Pulmonary artery endothelial cell (primary cell): ENCODE measurements at regions not wholly inside any gene's neighbourhood (a gene's known extent, or its start where the extent isn't known, plus 50 kb on each side); places are given as distances from the start of the nearest gene placed in this dataset.

Experiments
- DNase-seq: peaks from one replicate; pipeline ENCODE4 v3.0.0-alpha.2; 2011; ENCODE audit warnings: low read depth, low spot score

DNA sequence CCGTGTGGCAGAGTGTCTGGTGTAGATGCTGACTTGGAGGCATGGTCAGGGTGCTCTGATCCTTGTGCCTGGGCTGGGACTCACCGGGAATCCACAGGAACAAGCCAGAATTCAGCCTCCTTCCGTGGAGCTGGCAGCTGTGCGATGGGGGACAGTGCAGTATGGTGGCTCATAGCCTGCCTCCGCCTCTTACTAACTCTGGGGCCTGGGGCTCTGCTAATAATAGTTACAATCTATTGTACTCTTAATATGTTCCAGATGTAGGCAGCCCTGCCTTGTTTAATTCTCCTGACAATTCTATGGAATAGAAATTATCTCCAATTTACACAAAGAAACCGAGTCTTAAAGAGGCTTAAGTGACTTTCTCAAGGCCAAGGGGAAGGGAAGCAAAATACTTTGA lies 77.6 kb downstream of the PCDH1 start:
- DNase-seq, result no peak

GRCh38 chr5:141799507-141800167 lies 78.6 kb downstream of the PCDH1 start:
- no peak for DNase-seq

GRCh38 chr5:141797425-141797824 lies 80.8 kb downstream of the PCDH1 start:
- DNase-seq, result no peak

DNA sequence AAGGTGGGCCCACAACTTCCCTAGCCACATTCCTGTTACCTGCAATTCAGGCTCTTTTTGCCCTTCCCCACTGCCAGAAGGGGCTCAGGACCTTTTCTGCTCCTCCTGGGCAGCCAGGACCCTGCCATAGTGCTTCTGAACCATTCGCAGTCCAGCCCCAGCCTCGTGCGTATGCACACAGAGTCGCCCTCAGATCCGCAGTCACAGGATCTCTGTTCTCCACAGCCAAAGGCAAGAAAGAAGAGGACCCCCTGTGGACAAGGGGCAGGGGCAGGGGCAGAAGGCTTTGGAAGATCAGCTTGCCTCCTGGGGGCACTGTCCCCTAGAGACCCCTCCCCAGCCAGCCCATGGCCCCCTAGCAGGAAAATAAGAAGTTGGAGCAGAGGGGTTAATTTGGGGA lies 82.8 kb downstream of the PCDH1 start:
- DNase-seq, result no peak

DNA sequence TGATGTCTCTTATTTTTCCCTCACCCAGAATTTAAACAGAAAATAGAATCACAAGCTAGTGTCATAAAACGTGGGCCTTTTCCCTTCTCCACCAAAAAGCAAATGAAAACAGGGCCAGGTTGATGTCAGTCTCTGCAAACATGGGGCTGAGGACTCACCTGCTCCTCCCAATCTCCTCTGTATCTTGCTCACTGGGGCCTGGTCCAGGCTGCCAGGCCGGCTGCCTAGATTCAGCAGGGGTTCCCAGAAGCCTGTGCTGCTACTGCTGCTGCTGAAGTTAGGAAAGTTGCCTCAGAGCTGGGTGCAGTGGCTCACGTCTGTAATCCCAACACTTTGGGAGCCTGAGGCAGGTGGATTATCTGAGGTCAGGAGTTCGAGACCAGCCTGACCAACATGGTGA lies 84.3 kb downstream of the PCDH1 start:
- DNase-seq, result no peak

- DNase-seq, result no peak
Measured at GRCh38 chr5:141793403-141793802, 84.8 kb downstream of the PCDH1 start.

DNA sequence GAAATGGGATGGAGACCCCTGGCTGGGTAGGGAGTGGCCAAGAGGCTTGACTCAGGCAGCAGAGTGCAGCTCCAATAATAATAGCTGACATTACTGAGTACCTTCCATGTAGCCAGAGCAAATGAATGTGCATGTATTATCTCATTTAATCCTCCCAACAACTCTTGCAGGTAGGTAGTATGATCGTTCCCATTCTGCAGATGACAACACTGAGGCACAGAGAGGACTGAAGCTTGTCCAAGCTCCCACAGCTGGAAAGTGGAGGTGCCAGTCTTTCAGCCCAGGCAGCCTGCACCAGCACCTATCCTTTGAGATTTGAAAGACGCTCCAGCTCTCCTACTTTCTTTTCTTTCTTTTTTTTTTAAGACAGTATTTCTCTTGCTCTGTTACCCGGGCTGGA lies 87.6 kb downstream of the PCDH1 start:
- no peak for DNase-seq

GRCh38 chr5:141789330-141789729 lies 88.9 kb downstream of the PCDH1 start:
- no peak for DNase-seq

DNA sequence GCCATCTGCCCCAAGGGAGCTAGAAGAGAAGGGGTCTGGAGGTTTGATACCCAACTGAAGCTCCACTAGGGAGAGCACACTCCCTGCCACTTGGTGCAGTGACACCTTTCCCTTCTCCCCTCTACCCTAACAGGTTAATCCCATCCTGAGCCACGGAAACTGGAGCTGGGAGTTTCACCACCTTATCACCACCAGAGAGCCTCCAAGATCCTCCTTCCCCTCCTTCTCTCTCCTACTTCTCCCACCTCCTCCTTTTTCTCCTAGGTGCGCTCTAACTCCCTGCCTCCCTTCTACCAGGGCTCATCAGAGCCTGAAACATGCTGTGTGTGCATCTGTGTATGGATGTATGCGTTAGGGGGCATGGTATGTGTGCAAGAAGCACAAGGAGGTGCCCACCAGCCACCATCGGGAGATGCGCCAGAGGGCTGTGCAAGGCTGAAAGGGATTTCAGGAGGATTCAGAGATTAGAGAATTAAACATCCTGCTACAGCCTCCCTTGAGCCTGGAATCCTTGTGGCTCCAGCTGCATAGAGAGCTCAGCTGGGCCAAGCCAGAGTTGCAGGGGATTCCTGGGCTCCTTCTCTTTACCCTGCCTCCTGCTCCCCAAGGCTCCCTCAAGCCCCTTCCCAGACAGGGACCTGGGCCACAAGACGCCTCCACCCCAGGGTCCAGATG lies 89.8 kb downstream of the PCDH1 start:
- DNase-seq, result no peak

GRCh38 chr5:141787376-141787775 lies 90.8 kb downstream of the PCDH1 start:
- no peak for DNase-seq

DNA sequence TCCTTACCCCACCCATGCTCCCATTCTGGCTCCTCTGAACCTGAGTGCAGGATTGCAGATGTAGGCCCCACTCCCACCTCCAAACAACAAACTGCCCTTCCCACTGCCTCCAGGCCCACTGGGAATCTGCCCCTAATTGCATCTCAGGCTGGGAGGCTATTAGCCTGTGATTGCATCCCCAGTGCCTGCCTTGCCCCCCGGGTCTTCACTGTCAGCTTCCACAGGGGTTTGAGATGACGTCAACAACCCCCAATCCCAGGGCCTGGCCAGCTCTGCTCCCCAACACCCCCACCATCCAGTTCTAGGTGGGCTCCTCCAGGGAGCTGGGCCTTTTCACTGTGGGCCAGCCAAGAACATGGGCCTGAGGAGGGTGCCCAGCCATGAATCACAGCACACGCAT lies 91.5 kb downstream of the PCDH1 start:
- no peak for DNase-seq

DNA sequence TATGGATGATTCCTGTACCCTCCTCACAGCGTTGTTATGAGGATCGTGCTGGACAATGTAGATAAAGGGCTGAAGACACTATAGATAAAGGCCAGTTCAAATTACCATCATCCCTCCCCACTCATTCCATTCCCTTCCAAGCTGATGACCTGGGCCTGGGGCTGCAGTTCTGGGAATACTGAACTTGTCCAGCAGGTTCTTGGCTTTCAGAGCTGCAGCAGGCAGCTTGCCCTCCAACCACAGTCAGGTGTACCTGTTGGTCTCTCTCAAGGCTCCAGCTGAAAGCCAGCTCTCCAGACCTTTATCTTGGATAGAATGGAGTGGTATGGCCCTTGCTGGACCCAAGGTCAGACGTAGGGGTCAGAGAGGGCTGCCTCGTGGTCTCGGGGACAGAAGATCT lies 92.5 kb downstream of the PCDH1 start:
- no peak for DNase-seq

GRCh38 chr5:141785135-141785534 lies 93.1 kb downstream of the PCDH1 start:
- no peak for DNase-seq

DNA sequence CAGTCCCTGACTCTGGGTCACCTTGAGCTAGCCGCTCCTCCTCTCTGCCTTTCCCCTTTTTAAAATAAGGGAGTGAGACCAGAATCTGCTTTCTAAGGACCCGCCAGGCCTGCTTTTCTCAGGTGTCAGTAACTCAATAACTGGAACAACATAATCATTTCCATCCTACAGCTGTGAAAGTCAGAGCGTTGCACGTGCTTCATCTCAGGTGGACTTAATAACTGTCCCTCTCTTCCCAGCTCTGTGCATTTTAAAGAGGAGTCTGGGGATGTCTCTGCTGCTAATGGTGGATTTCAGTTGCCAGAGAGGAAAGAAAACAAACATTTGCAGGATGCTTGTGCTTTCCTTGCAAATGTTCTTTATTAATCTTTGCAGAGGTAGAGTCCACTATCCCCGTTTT lies 93.7 kb downstream of the PCDH1 start:
- DNase-seq, result no peak

DNA sequence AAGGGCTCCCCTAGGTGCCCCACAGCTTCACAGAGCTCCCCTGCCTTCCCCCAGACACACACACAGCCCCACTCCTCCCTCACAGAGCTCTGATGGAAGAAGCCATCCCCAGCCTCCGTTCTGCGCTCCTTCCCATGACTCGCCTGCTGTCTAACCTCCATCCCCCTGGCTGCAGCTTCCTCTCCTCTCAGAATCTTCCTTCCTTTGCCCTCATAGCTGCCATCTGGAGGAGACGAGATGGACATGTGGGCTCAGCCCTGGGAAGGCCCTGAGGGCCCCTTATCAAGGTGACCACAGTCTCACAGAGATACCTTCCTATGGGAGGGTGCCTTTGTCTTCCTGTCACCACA lies 94.3 kb downstream of the PCDH1 start:
- no peak for DNase-seq

DNA sequence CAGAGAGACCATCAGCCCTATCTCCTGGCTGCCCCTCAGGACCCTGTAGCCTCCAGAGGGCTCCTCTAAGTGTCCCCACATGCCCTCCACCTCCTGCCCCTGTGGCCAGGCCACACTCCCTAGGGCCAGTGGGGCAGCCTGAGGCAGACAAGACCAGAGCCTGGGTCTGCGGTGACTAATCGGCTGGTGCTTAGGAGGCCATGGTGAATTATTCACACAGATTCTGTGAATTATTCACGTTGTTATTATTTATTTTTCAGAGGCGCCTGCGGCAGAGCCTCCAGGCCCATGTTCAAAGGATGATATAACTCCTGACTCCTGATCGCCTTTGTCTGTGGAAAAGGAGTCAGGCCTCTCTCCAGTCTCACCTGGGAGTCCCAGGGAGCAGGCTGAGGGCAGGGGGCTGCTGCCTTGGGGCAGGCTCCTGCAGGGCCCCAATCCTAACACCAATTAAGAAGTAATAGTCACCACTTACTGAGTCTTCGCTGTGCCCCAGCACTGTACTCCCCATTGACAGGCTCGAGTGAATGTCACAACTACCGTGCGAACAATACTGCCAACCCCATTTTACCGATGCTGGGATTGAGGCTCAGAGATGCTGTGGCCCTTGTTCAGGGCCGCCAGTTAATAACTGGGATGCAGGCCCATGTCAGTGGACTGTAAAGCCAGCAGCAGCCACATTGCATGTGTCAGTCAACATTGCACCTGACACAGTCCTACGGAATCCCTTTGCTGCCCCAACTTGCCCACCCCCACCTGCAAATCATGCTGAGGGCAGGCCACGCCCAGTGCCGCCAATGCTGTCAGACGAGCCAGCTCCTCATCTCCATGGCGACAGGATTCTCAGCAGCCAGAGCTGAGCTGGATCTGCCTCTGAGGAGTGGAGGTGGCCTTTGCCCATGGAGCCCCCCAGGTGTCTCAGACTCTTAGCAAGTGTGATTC lies 94.9 kb downstream of the PCDH1 start:
- no peak for DNase-seq

DNA sequence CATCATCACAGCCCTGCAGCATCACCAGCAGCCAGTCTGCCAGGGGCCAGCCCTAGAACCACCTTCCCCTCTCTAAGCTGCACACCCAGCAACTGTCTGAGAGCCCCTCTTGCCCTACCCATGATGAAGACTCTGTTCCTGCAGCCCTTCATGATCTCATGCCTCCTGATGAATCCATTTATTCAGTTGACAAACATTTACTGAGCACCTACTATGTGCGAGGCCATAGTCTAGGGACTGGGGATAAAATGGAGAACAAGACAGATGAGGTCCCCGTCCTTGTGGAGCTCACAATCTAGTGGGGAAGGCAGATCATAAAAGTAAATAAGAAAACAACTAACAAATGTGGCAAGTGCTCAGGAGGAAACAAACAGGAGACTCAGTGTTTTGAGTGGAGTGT lies 96.3 kb downstream of the PCDH1 start:
- DNase-seq, result no peak

- no peak for DNase-seq
Measured at GRCh38 chr5:141780952-141781781, 97.0 kb downstream of the PCDH1 start.

DNA sequence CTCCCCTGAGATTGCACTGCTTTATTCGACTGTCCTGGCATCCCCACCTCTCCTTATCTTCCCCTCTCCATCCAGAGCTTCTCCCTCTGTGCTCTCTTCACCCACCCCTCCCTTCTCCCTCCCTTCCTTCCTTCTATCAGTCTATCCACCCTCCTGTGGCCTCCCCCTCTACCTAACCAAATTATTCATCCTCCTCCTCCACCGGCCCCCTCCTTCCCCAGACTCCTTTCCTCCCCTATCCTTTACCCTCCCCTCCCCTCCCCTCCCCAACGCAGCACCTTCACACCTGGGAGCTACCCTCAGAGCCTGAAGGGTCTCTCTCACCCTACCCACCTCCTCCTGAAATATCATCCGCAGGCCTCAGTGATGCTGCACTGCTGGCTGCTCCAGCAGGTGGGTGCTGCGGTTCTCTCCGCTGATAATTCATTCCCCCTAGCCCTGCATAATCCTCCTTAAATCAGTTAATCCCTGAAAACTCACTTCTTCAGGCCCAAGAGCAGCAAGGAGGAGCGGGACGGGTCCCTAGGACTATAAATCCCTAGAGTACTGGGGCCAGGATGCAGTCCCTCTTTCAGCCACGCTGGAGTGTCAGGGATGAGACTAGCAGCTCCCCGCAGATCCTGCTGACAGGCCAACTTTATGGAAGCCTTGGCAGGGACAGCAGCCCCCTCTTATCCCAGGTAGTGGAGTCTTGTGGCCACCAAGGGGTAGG lies 97.8 kb downstream of the PCDH1 start:
- DNase-seq, result no peak

- no peak for DNase-seq
Measured at GRCh38 chr5:141779503-141779973, 97.5 kb upstream of the ARAP3 start.

DNA sequence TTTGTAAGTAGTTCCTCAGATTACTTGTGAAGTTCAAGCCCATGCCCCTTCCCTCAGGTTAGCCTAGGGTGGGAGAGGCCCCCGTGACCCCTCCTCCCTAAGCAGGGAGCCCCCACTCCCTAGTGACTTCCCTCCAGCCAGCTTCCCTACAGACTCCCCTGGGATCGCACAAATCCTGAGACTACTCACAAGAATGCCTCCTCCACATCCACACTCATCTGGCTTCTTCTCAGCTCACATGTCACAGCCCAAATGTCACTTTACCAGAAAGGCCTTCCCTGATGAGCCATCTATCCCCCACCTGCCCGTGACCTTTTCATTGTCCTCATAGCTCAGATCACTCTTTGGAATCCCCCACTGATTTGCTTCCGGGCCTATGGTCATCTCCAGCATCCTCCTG lies 96.7 kb upstream of the ARAP3 start:
- no peak for DNase-seq
